ENCODE measurements at regions not wholly inside any gene's neighbourhood (a gene's known extent, or its start where the extent isn't known, plus 50 kb on each side); places are given as distances from the start of the nearest gene placed in this dataset.

GRCh38 chr15:70159001-70159712 is 61.4 kb upstream of the TLE3 start:
- DNase-seq (ENCODE audit: low spot score), result no peak

- DNase-seq (ENCODE audit: low spot score), result no peak
Measured at GRCh38 chr15:70158309-70159000, 60.7 kb upstream of the TLE3 start.

GRCh38 chr15:70156671-70157271 is 59.1 kb upstream of the TLE3 start:
- no peak for DNase-seq (ENCODE audit: low spot score)

DNA sequence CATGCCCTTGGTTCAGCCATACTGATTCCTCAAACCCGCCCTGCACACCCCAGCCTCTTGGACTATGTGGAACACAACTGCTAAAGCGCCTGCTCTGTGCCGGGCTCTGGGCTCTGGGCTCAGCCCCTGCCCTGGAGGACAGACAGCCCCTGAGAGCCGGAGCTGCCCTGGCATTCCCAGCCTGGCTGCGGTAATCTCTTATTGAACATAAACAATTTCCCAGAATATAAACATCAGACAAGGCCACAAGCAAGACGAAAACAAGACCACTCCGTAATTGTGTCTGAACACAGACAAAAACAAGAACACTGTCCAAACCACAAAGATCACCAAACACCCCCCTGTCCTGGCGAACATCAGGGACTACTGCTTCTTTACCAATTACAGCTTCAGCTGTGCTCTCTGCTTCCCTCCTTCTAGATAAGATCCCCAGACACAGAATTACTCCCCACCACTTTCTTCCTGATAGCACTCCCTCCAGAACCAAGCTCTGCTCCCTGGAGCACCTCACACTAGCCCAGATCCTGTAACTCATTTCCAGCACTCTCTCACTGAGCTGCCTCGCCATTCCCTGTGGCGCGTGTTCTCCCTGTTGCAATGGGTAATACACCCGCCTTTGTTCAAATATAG is 57.1 kb upstream of the TLE3 start:
- no peak for DNase-seq (ENCODE audit: low spot score)

GRCh38 chr15:70153921-70154717 is 56.4 kb upstream of the TLE3 start:
- no peak for DNase-seq (ENCODE audit: low spot score)

GRCh38 chr15:70152070-70152480 is 54.4 kb upstream of the TLE3 start:
- DNase-seq (ENCODE audit: low spot score), result no peak

DNA sequence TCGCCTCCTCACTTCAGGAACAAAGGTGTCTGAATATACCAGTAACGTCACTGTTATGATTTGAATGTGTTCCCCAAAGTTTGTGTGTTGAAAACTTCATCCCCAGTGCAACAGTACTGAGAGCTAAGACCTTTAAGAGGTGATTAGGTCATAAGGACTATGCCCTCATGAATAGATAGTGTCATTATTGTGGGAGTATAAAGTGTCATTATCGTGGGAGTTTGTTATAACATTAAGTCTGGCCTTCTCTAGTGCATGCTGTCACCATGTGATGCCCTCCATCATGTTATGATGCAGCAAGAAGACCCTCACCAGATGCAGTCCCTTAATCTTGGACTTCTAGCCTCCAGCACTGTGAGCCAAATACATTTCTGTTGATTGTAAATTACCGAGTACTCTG is 53.7 kb upstream of the TLE3 start:
- no peak for DNase-seq (ENCODE audit: low spot score)

- DNase-seq (ENCODE audit: low spot score), result no peak
Measured at GRCh38 chr15:70151003-70151402, 53.3 kb upstream of the TLE3 start.

- no peak for DNase-seq (ENCODE audit: low spot score)
Measured at GRCh38 chr15:70150405-70150747, 52.7 kb upstream of the TLE3 start.

DNA sequence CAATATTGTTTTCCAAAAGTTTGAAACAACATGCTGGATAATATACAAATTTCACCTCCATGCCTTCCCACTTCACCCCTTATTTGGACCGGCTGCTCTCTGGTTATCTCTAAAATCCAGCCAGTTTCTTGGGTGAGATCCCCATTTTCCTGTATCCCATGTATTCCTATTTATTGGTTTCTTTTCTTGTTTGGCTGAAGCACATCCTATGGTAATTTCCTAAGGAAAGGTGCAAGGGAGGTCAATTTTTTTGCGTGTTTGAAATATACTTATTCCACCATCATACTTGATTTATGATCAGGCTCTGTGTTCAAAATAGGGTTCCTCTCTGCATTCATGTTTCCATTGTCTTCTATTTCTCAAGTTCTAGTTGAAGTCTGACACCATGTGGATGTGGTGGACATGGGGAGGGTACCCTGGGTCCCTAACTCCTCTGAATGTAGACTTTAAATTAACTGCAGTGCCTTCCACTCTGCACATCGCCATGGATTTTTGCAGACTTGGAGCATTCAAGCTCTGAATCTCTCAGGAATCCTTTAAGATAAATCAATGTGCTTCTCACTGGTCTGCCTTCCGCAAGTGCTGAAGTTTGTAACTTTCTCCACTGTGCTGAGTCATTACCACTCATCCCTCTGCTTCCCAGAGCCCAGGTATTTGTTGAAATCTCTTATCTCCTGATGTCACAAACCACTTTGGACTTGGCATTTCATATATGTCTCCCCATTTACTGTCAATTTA is 52.1 kb upstream of the TLE3 start:
- DNase-seq (ENCODE audit: low spot score), result no peak

DNA sequence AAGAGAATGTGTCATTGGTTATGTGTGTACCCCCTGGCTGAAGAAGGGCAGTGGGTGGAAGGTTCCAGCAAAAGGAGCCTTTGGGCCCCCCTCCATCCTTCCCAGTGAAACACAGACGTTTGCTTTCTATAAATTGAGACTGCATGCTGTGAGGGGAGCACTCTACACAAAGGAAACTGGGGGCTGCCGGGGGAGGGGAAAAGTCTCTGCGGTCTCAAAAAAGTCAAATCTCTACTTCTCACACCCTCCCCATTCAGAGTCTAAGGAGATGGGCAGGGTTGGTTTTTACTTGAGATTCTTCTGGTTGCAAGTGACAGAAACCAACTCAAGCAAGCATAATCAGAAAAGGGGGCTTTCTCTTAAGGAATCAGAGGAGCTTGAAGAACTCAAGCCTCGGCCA is 50.1 kb upstream of the TLE3 start:
- no peak for DNase-seq (ENCODE audit: low spot score)
